A549 (cell line): ENCODE measurements at regions not wholly inside any gene's neighbourhood (a gene's known extent, or its start where the extent isn't known, plus 50 kb on each side); places are given as distances from the start of the nearest gene placed in this dataset.

Source experiments
- CEBPB ChIP-seq, 2 experiments: fragments of >200 bp in 1 of 2; sonication (Bioruptor Twin) in 1 of 2; formaldehyde crosslinking in 1 of 2; IDR thresholded peaks; 2 replicates each; pipeline ENCODE4 v1.6.1; 2012 to 2016
- CHD2 ChIP-seq: fragments of 150-350 bp; IDR thresholded peaks from 2 replicates; pipeline ENCODE4 v1.6.1; 2014; ENCODE audit warnings: low read length; ENCODE audit not compliant: partially characterized antibody
- CHD4 ChIP-seq: fragments of 200-600 bp; sonication (generic); IDR thresholded peaks from 2 replicates; pipeline ENCODE4 v1.6.1; 2016; ENCODE audit warnings: antibody characterized with exemption, mild to moderate bottlenecking, borderline replicate concordance
- CTCF ChIP-seq: fragments of >200 bp; sonication (Bioruptor Twin); formaldehyde crosslinking; IDR thresholded peaks from 3 replicates; pipeline ENCODE4 v1.5.1; 2016
- E2F6 ChIP-seq: IDR thresholded peaks from 2 replicates; pipeline ENCODE4 v1.6.1; 2012; ENCODE audit warnings: low read depth, borderline replicate concordance
- EP300 ChIP-seq, 2 experiments: fragments of >200 bp; sonication (Bioruptor Twin); formaldehyde crosslinking; IDR thresholded peaks; 2 replicates in 1 of 2; 3 replicates in 1 of 2; pipeline ENCODE4 v1.6.1; 2016 to 2017
- HDAC2 ChIP-seq: fragments of 200-600 bp; sonication (generic); IDR thresholded peaks from 2 replicates; pipeline ENCODE4 v1.6.1; 2016
- MAZ ChIP-seq: fragments of 150-350 bp; IDR thresholded peaks from 2 replicates; pipeline ENCODE4 v1.6.1; 2014; ENCODE audit warnings: antibody characterized with exemption, low read depth, low read length, borderline replicate concordance
- PHF8 ChIP-seq: fragments of 200-600 bp; sonication (generic); IDR thresholded peaks from 2 replicates; pipeline ENCODE4 v1.6.1; 2016; ENCODE audit warnings: low read depth, mild to moderate bottlenecking, antibody characterized with exemption, moderate library complexity, borderline replicate concordance
- POLR2A ChIP-seq: IDR thresholded peaks from 2 replicates; pipeline ENCODE4 v1.6.1; 2012; ENCODE audit warnings: mild to moderate bottlenecking, low read length
- RCOR1 ChIP-seq: fragments of 150-350 bp; IDR thresholded peaks from 2 replicates; pipeline ENCODE4 v1.6.1; 2014; ENCODE audit warnings: antibody characterized with exemption, low read length, low read depth
- REST ChIP-seq: fragments of 200-600 bp; sonication (generic); IDR thresholded peaks from 2 replicates; pipeline ENCODE4 v1.6.1; 2016; ENCODE audit warnings: antibody characterized with exemption, mild to moderate bottlenecking, moderate library complexity
- RFX5 ChIP-seq: fragments of 450-650 bp; IDR thresholded peaks from 2 replicates; pipeline ENCODE4 v1.7.1; 2014; ENCODE audit warnings: antibody characterized with exemption, mild to moderate bottlenecking, moderate library complexity
- SMC3 ChIP-seq: fragments of >200 bp; sonication (Bioruptor Twin); formaldehyde crosslinking; IDR thresholded peaks from 3 replicates; pipeline ENCODE4 v1.6.1; 2018; ENCODE audit warnings: inconsistent platforms

GRCh38 chr6:119444642-119445557 lies 95.3 kb upstream of the MAN1A1 start:
- TF ChIP-seq SMC3 (no peak), CHD4 (no peak), REST (no peak), EP300 (IDR thresholded peaks at IDR 0.05) (no peak), CHD2 (no peak), HDAC2 (no peak), RCOR1 (no peak), CTCF (no peak), POLR2A (no peak), MAZ (no peak), PHF8 (no peak), E2F6 (no peak), CEBPB (IDR thresholded peaks at IDR 0.05) (no peak), RFX5 (no peak)
